ENCODE measurements at regions not wholly inside any gene's neighbourhood (a gene's known extent, or its start where the extent isn't known, plus 50 kb on each side); places are given as distances from the start of the nearest gene placed in this dataset.

- TF ChIP-seq RAD21 (IDR thresholded peaks at IDR 0.05; ENCODE audit: low read length) (no peak), USF2 (IDR thresholded peaks at IDR 0.05; ENCODE audit: borderline replicate concordance, low read depth, low read length) (no peak), CTCF (IDR thresholded peaks at IDR 0.05) (no peak), ZBTB33 (IDR thresholded peaks at IDR 0.05; ENCODE audit: borderline replicate concordance, low read depth) (no peak), SMC3 (IDR thresholded peaks at IDR 0.05; ENCODE audit: low read depth, low read length) (no peak), POLR2AphosphoS5 (IDR thresholded peaks at IDR 0.05; ENCODE audit: low read depth, low read length) (no peak), JUND (IDR thresholded peaks at IDR 0.05) (no peak), EP300 (IDR thresholded peaks at IDR 0.05; ENCODE audit: borderline replicate concordance in 1 of 2, low read depth in 1 of 2, low read length in 1 of 2) (0 out of 4 replicates have a peak, but pooled peaks of 1 of the 2 experiments have one; percentile 16), REST (IDR thresholded peaks at IDR 0.05; ENCODE audit: low read depth, low read length) (no peak), MAX (IDR thresholded peaks at IDR 0.05; ENCODE audit: low read depth) (0 out of 2 replicates have a peak, but pooled peaks have one; percentile 24)
Measured at GRCh38 chr6:112910256-112910655, 563.1 kb downstream of the RFPL4B start.

All from SK-N-SH (cell line).